ENCODE measurements at regions not wholly inside any gene's neighbourhood (a gene's known extent, or its start where the extent isn't known, plus 50 kb on each side); places are given as distances from the start of the nearest gene placed in this dataset.

DNA sequence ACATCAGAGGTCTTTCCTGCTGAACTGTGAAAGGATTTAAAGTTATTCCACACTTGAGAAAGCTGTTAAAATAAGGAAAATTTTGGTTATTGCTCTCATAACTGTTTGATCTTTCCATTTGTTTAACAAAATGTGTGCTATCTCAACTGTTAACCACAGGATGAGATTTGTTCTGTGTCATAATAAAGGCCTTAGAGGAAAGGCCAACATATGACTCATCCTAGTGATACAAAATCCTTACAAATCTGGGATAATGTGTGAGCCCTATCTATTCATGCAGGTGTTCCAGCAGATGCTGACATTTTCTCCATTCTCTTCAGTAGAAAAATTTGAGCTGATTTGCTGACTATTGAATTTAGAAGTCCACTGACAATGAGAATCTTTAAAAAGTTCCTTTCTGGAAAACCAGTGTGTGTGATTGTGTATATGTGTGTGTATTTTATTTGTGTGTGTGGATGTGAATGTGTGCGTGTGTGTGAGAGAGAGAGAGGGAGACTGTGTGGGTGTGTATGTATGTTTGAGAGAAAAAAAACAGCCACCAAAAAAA is 1111.9 kb upstream of the GYPC start:
- TF ChIP-seq, protein P1, sequence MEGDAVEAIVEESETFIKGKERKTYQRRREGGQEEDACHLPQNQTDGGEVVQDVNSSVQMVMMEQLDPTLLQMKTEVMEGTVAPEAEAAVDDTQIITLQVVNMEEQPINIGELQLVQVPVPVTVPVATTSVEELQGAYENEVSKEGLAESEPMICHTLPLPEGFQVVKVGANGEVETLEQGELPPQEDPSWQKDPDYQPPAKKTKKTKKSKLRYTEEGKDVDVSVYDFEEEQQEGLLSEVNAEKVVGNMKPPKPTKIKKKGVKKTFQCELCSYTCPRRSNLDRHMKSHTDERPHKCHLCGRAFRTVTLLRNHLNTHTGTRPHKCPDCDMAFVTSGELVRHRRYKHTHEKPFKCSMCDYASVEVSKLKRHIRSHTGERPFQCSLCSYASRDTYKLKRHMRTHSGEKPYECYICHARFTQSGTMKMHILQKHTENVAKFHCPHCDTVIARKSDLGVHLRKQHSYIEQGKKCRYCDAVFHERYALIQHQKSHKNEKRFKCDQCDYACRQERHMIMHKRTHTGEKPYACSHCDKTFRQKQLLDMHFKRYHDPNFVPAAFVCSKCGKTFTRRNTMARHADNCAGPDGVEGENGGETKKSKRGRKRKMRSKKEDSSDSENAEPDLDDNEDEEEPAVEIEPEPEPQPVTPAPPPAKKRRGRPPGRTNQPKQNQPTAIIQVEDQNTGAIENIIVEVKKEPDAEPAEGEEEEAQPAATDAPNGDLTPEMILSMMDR (IDR thresholded peaks at IDR 0.05), result no peak
- no peak for TF ChIP-seq POLR2A (IDR thresholded peaks at IDR 0.05)

Data from right lobe of liver (tissue), 4 donors.